Heart left ventricle (tissue), 13 donors: ENCODE measurements at regions not wholly inside any gene's neighbourhood (a gene's known extent, or its start where the extent isn't known, plus 50 kb on each side); places are given as distances from the start of the nearest gene placed in this dataset.

Experiments used
- POLR2A ChIP-seq, 2 donors: fragments of 450-650 bp; IDR thresholded peaks; one replicate each; pipeline ENCODE4 v1.6.1; 2017; ENCODE audit warnings: antibody characterized with exemption in 2 of 2, mild to moderate bottlenecking in 2 of 2, moderate library complexity in 2 of 2
- TF ChIP-seq, protein P1 (sequence below), 12 donors: fragments of 200-600 bp; sonication (generic) in 4 of 12; IDR thresholded peaks; one replicate each; pipeline versions ENCODE4 v1.5.0 to v1.8.0; 2018 to 2022; ENCODE audit warnings: antibody characterized with exemption in 12 of 12, mild to moderate bottlenecking in 5 of 12
- donor health status: ischemic (EF 13 %, LVEDD 7.1; RV severe dilation, severe dysfunction).
- donor health status: DM: no; HTN: yes; CAD: no.
- donor health status: DM: no; HTN: no; CAD: no.
- donor health status: ischemic (EF 25% LVEDD 6.9; RV normal size, moderate dysfunction).
- donor health status: ischemic (EF 25% LVEDD 5.7; RV mildly dilated, moderate dysfunction).
- donor health status: ischemic (EF 35%, LVEDD 5.7; RV mildly dilated, moderate dysfunction).
- donor health status: nonischemic (EF 11% LVEDD 7.7; RV severe dilation, severe dysfunction).
- donor health status: DM: yes; HTN: yes; CAD: no.
- donor health status: PGD.
- donor health status: ischemic (EF 29% LVEDD 5.4; RV normal size, mild dysfunction).
- donor health status: nonischemic (EF 23%, LVEDD 6.1; RV moderate dilation, normal function).

DNA sequence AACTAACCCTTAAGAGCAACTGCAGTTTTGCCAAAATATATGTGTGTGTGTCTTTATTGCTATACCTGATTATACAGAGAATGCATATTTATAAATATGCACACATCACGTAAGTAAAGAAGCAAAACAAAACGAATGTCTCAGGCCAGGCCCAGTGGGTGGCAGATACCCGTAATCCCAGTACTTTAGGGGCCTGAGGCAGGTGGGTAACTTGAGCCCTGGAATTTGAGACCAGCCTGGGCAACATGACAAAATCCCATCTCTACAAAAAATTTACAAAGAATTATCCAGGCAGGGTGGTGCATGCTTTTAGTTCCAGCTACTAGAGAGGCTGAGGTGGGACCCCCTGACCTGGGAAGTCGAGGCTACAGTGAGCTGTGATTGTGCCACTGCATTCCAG lies 745.3 kb downstream of the SATB2 start:
- TF ChIP-seq, protein P1, sequence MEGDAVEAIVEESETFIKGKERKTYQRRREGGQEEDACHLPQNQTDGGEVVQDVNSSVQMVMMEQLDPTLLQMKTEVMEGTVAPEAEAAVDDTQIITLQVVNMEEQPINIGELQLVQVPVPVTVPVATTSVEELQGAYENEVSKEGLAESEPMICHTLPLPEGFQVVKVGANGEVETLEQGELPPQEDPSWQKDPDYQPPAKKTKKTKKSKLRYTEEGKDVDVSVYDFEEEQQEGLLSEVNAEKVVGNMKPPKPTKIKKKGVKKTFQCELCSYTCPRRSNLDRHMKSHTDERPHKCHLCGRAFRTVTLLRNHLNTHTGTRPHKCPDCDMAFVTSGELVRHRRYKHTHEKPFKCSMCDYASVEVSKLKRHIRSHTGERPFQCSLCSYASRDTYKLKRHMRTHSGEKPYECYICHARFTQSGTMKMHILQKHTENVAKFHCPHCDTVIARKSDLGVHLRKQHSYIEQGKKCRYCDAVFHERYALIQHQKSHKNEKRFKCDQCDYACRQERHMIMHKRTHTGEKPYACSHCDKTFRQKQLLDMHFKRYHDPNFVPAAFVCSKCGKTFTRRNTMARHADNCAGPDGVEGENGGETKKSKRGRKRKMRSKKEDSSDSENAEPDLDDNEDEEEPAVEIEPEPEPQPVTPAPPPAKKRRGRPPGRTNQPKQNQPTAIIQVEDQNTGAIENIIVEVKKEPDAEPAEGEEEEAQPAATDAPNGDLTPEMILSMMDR (IDR thresholded peaks at IDR 0.05), result no peak
- no peak for TF ChIP-seq POLR2A (IDR thresholded peaks at IDR 0.05)
